Activated naive CD4-positive, alpha-beta T cell treated with anti-CD3 and anti-CD28 coated beads, Interleukin-2, amount 50 U/mL, for 16 hours (primary cell): ENCODE measurements at regions not wholly inside any gene's neighbourhood (a gene's known extent, or its start where the extent isn't known, plus 50 kb on each side); places are given as distances from the start of the nearest gene placed in this dataset.

ENCODE experiments used
- DNase-seq: peaks from one replicate; pipeline ENCODE4 v3.0.0-alpha.2; 2020

GRCh38 chr12:30144777-30145683 is 361.3 kb upstream of the TMTC1 start:
- DNase-seq, result no peak

- DNase-seq, result no peak
Observed at GRCh38 chr12:30142301-30142700, 358.6 kb upstream of the TMTC1 start.

GRCh38 chr12:30138483-30138882 is 354.7 kb upstream of the TMTC1 start:
- no peak for DNase-seq

- DNase-seq, result no peak
Observed at GRCh38 chr12:30136696-30137095, 353.0 kb upstream of the TMTC1 start.

- no peak for DNase-seq
Observed at GRCh38 chr12:30135776-30136175, 352.0 kb upstream of the TMTC1 start.

GRCh38 chr12:30134229-30134628 is 350.5 kb upstream of the TMTC1 start:
- no peak for DNase-seq

GRCh38 chr12:30126944-30127343 is 343.2 kb upstream of the TMTC1 start:
- DNase-seq, result no peak

GRCh38 chr12:30120522-30120921 is 336.8 kb upstream of the TMTC1 start:
- DNase-seq, result no peak

GRCh38 chr12:30117483-30117882 is 333.7 kb upstream of the TMTC1 start:
- no peak for DNase-seq

- no peak for DNase-seq
Observed at GRCh38 chr12:30111719-30112118, 328.0 kb upstream of the TMTC1 start.

- DNase-seq, result no peak
Observed at GRCh38 chr12:30110958-30111586, 327.3 kb upstream of the TMTC1 start.

- no peak for DNase-seq
Observed at GRCh38 chr12:30110498-30110897, 326.8 kb upstream of the TMTC1 start.

- DNase-seq, result no peak
Observed at GRCh38 chr12:30108666-30109065, 324.9 kb upstream of the TMTC1 start.

GRCh38 chr12:30106204-30106965 is 322.6 kb upstream of the TMTC1 start:
- DNase-seq, result no peak

GRCh38 chr12:30105505-30105904 is 321.8 kb upstream of the TMTC1 start:
- DNase-seq, result no peak

GRCh38 chr12:30104971-30105370 is 321.2 kb upstream of the TMTC1 start:
- no peak for DNase-seq

- DNase-seq, result no peak
Observed at GRCh38 chr12:30100741-30101140, 317.0 kb upstream of the TMTC1 start.

- DNase-seq, result no peak
Observed at GRCh38 chr12:30098677-30099076, 314.9 kb upstream of the TMTC1 start.

- DNase-seq, result no peak
Observed at GRCh38 chr12:30095511-30095910, 311.8 kb upstream of the TMTC1 start.

GRCh38 chr12:30092983-30093617 is 309.4 kb upstream of the TMTC1 start:
- no peak for DNase-seq

- no peak for DNase-seq
Observed at GRCh38 chr12:30090258-30090657, 306.5 kb upstream of the TMTC1 start.

GRCh38 chr12:30088259-30088995 is 304.7 kb upstream of the TMTC1 start:
- no peak for DNase-seq
